GM12878 (cell line): ENCODE measurements at regions not wholly inside any gene's neighbourhood (a gene's known extent, or its start where the extent isn't known, plus 50 kb on each side); places are given as distances from the start of the nearest gene placed in this dataset.

ENCODE experiments used
- ATAC-seq: fragments of 200-7000 bp; cut with Tn5 transposase; 3 replicates; pipeline ENCODE4 v1.9.1; 2020; ENCODE audit warnings: mild to moderate bottlenecking, moderate library complexity
- BruUV-seq: library from RNA; stranded (reverse); fragments of 400-500 nt; replicated peaks from 2 replicates; lab custom pipeline; 2021; lab: Mats Ljungman, UMichigan
- CTCF ChIA-PET: fragments of 300-600 bp; sonication (Branson Sonifier 250); formaldehyde crosslinking; extraction: SDS; loops from one replicate; lab custom pipeline; 2021; ENCODE audit warnings: inconsistent platforms; lab: Yijun Ruan, JAX
- POLR2A ChIA-PET: fragments of 350-600 bp; formaldehyde crosslinking; extraction: SDS; loops from one replicate; lab custom pipeline; 2021; ENCODE audit warnings: inconsistent platforms; lab: Charles Lee
- RAD21 ChIA-PET: fragments of 300-600 bp; sonication (Branson Sonifier 250); formaldehyde crosslinking; loops from one replicate; lab custom pipeline; 2023; ENCODE audit warnings: antibody characterized with exemption; ENCODE audit not compliant: unreplicated experiment; lab: Charles Lee
- SMC1A ChIA-PET: fragments of 300-600 bp; sonication (Branson Sonifier 250); formaldehyde crosslinking; loops from one replicate; lab custom pipeline; 2023; ENCODE audit not compliant: unreplicated experiment, uncharacterized antibody; lab: Charles Lee
- DNase-seq: peaks from one replicate; pipeline ENCODE4 v3.0.0-alpha.2; 2011; ENCODE audit warnings: low read depth, low spot score
- FAIRE-seq: peaks from 3 replicates; lab custom pipeline; 2011; peaks lifted over from hg19 to GRCh38; lab: Jason Lieb, UNC
- H2AFZ ChIP-seq: 2 replicates; pipeline ENCODE4 v1.6.0; 2011; ENCODE audit warnings: low read depth, low read length, control low read depth; ENCODE audit not compliant: control insufficient read depth
- H3K27ac ChIP-seq: 2 replicates; pipeline ENCODE4 v1.5.1; 2011; ENCODE audit warnings: control low read depth; ENCODE audit not compliant: control insufficient read depth, insufficient read depth
- H3K27me3 ChIP-seq, 2 experiments: replicated peaks in 1 of 2; 2 replicates each; pipeline versions ENCODE4 v1.6.0 to v1.6.1; 2011; ENCODE audit warnings: low read length in 1 of 2; ENCODE audit not compliant: control insufficient read depth in 2 of 2, insufficient read depth in 2 of 2
- H3K36me3 ChIP-seq, 2 experiments: 2 replicates each; pipeline ENCODE4 v1.5.1; 2011; ENCODE audit warnings: low read length in 1 of 2; ENCODE audit not compliant: control insufficient read depth in 2 of 2, insufficient read depth in 2 of 2
- H3K4me1 ChIP-seq: 2 replicates; pipeline ENCODE4 v1.6.1; 2011; ENCODE audit warnings: mild to moderate bottlenecking, low read length, moderate library complexity, mixed read lengths; ENCODE audit not compliant: control insufficient read depth, insufficient read depth
- H3K4me2 ChIP-seq: 2 replicates; pipeline ENCODE4 v1.6.0; 2011; ENCODE audit warnings: control low read depth; ENCODE audit not compliant: control insufficient read depth, insufficient read depth
- H3K4me3 ChIP-seq: fragments of 200-600 bp; sonication (generic); 2 replicates; pipeline ENCODE4 v1.5.1; 2016
- H3K79me2 ChIP-seq: 2 replicates; pipeline ENCODE4 v1.6.0; 2011; ENCODE audit warnings: low read length; ENCODE audit not compliant: control insufficient read depth, insufficient read depth
- H3K9ac ChIP-seq: 2 replicates; pipeline ENCODE4 v1.8.0; 2011; ENCODE audit warnings: low read length, control low read depth, mixed read lengths; ENCODE audit not compliant: control insufficient read depth, insufficient read depth
- H3K9me3 ChIP-seq: replicated peaks from 3 replicates; pipeline ENCODE4 v1.5.1; 2011; ENCODE audit warnings: mild to moderate bottlenecking, low read length; ENCODE audit not compliant: control insufficient read depth, insufficient read depth
- H4K20me1 ChIP-seq: 2 replicates; pipeline ENCODE4 v1.6.0; 2011; ENCODE audit not compliant: control insufficient read depth, insufficient read depth
- CBX5 ChIP-seq: sonication (generic); IDR thresholded peaks from 2 replicates; pipeline ENCODE4 v1.6.1; 2016; ENCODE audit warnings: low read depth, moderate library complexity, mild to moderate bottlenecking, inconsistent platforms
- CEBPB ChIP-seq, 2 experiments: fragments of 150-350 bp in 1 of 2; IDR thresholded peaks; 2 replicates each; pipeline ENCODE4 v1.6.1; 2012 to 2014; ENCODE audit warnings: low read depth in 2 of 2, low read length in 2 of 2, borderline replicate concordance in 1 of 2, inconsistent platforms in 1 of 2
- EP300 ChIP-seq, 2 experiments: fragments of 150-350 bp in 1 of 2; IDR thresholded peaks; 2 replicates each; pipeline ENCODE4 v1.6.1; 2011 to 2012; ENCODE audit warnings: low read depth in 2 of 2, low read length in 2 of 2, borderline replicate concordance in 1 of 2, improper control_type of control experiment in 1 of 2, inconsistent platforms in 1 of 2; ENCODE audit not compliant: control insufficient read depth in 1 of 2
- IRF4 ChIP-seq: IDR thresholded peaks from 2 replicates; pipeline ENCODE4 v1.6.1; 2011; ENCODE audit warnings: low read depth, low read length
- MEF2A ChIP-seq: IDR thresholded peaks from 2 replicates; pipeline ENCODE4 v1.6.1; 2011; ENCODE audit warnings: low read depth, mild to moderate bottlenecking, low read length, moderate library complexity; ENCODE audit not compliant: insufficient read depth
- NFYB ChIP-seq: IDR thresholded peaks from 2 replicates; pipeline ENCODE4 v1.6.1; 2011; ENCODE audit warnings: low read depth, mild to moderate bottlenecking, low read length, improper control_type of control experiment, moderate library complexity; ENCODE audit not compliant: insufficient read depth
- PAX8 ChIP-seq: fragments of 450-650 bp; IDR thresholded peaks from 2 replicates; pipeline ENCODE4 v1.6.1; 2017; ENCODE audit warnings: mild to moderate bottlenecking, moderate library complexity
- POU2F2 ChIP-seq: IDR thresholded peaks from 3 replicates; pipeline ENCODE4 v1.6.1; 2011; ENCODE audit warnings: low read depth, mild to moderate bottlenecking, low read length, borderline replicate concordance
- RBBP5 ChIP-seq: fragments of 200-600 bp; sonication (generic); conservative IDR thresholded peaks from 2 replicates; pipeline ENCODE4 v1.6.1; 2016
- SREBF1 ChIP-seq: IDR thresholded peaks from 2 replicates; pipeline ENCODE4 v1.6.1; 2012; ENCODE audit warnings: mild to moderate bottlenecking, low read length
- SUZ12 ChIP-seq: fragments of 200-600 bp; sonication (generic); IDR thresholded peaks from one replicate; pipeline ENCODE4 v1.6.1; 2018; ENCODE audit warnings: antibody characterized with exemption, mild to moderate bottlenecking; ENCODE audit not compliant: unreplicated experiment
- TCF7 ChIP-seq: IDR thresholded peaks from 2 replicates; pipeline ENCODE4 v1.6.1; 2014; ENCODE audit warnings: antibody characterized with exemption, borderline replicate concordance
- YBX1 ChIP-seq: fragments of 450-650 bp; IDR thresholded peaks from 2 replicates; pipeline ENCODE4 v1.6.1; 2016; ENCODE audit warnings: antibody characterized with exemption
- ZBED1 ChIP-seq: IDR thresholded peaks from 2 replicates; pipeline ENCODE4 v1.6.1; 2016; ENCODE audit warnings: borderline replicate concordance
- WGBS: methylation state at CpG from one replicate; pipeline ENCODE4 v1.1.6; 2016; ENCODE audit warnings: low lambda C conversion rate; ENCODE audit not compliant: insufficient replicate concordance, insufficient coverage; ENCODE audit errors: missing lambda C conversion rate; 5-methylcytosine and 5-hydroxymethylcytosine counted together
- in situ Hi-C: fragments of 300-500 bp; cut with MboI; formaldehyde crosslinking; loops from 9 replicates; pipeline ENCODE4 v1.14.3; 2018; ENCODE audit warnings: mixed read lengths
- intact Hi-C: fragments of 100-400 bp; cut with micrococcal nuclease; formaldehyde crosslinking; loops from one replicate; pipeline ENCODE4 v1.14.2; 2022; ENCODE audit not compliant: unreplicated experiment
- TF ChIP-seq, protein P1 (sequence below): fragments of 450-650 bp; formaldehyde crosslinking; IDR thresholded peaks from 2 replicates; pipeline ENCODE4 v1.5.0; 2022; ENCODE audit warnings: mild to moderate bottlenecking, missing genetic modification characterization
- TF ChIP-seq, protein P2 (sequence below): fragments of 450-650 bp; IDR thresholded peaks from 2 replicates; pipeline ENCODE4 v1.6.1; 2018; ENCODE audit warnings: borderline replicate concordance, mild to moderate bottlenecking; ENCODE audit not compliant: partially characterized antibody
- TF ChIP-seq, protein P3 (sequence below): fragments of 450-650 bp; IDR thresholded peaks from 2 replicates; pipeline ENCODE4 v1.6.1; 2017; ENCODE audit warnings: mild to moderate bottlenecking, low read depth, inconsistent platforms; ENCODE audit not compliant: poor library complexity, severe bottlenecking

DNA sequence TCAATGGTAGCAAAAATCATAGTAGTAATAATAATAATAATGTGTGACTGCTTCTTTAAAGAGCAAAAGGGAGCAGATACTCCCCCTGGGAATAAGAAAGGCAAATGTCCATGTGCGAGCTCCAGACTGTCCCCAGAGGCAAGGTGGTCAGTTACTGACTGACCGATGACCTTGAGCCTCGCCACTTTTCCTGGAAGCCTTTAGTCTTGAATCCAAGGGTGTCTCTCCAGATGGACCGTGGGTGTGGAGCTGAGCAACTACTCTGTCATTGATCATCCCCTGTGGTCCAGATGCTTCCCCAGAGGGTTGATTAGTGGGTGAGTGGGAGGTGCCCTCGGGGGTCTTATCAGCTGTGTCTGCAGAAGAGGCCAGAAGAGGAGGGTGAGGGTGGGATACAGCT is 418.5 kb upstream of the TBX3 start (continued):
- TF ChIP-seq CBX5 = no peak
- TF ChIP-seq PAX8 = no peak
- TF ChIP-seq, protein P1, sequence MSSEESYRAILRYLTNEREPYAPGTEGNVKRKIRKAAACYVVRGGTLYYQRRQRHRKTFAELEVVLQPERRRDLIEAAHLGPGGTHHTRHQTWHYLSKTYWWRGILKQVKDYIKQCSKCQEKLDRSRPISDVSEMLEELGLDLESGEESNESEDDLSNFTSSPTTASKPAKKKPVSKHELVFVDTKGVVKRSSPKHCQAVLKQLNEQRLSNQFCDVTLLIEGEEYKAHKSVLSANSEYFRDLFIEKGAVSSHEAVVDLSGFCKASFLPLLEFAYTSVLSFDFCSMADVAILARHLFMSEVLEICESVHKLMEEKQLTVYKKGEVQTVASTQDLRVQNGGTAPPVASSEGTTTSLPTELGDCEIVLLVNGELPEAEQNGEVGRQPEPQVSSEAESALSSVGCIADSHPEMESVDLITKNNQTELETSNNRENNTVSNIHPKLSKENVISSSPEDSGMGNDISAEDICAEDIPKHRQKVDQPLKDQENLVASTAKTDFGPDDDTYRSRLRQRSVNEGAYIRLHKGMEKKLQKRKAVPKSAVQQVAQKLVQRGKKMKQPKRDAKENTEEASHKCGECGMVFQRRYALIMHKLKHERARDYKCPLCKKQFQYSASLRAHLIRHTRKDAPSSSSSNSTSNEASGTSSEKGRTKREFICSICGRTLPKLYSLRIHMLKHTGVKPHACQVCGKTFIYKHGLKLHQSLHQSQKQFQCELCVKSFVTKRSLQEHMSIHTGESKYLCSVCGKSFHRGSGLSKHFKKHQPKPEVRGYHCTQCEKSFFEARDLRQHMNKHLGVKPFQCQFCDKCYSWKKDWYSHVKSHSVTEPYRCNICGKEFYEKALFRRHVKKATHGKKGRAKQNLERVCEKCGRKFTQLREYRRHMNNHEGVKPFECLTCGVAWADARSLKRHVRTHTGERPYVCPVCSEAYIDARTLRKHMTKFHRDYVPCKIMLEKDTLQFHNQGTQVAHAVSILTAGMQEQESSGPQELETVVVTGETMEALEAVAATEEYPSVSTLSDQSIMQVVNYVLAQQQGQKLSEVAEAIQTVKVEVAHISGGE (CRISPR knock-in tag) = no peak
- no peak for TF ChIP-seq NFYB
- no peak for TF ChIP-seq TCF7

DNA sequence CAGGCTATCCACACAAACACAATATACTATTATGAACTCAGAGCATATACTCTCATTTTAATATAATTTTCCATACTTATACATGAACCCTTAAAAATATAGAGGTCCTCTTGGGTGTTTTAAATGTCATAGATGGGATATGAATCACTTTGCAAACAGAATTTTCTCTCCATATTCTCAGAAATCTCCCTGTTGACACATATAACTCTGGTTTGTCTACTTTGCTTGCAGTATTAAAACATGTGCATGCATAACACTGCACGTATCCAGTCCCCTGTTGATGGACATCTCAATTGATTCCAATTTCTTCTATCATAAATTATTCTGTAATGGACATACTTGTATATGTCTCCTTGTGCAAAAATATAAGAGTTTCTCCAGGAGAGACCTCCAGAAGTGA is 417.5 kb upstream of the TBX3 start:
- H4K20me1 ChIP-seq = no peaks in the 10 kb centered on the region
- H3K4me2 ChIP-seq = no peak overlapping the region
- H3K79me2 ChIP-seq = no peaks in the 10 kb centered on the region
- H3K4me1 ChIP-seq = no peaks in the 10 kb centered on the region
- no peak for ATAC-seq
- ChIA-PET POLR2A (no interaction called here), RAD21 (no interaction called here), SMC1A (no interaction called here), CTCF (interaction anchor here (0.7 kb wide), 1 partner anchor 700 kb away, joined by 5 read pairs; no protein-coding TSS in a partner anchor)
- DNase-seq = no peak
- in situ Hi-C loops = no loop called here
- no peaks in the 10 kb centered on the region for H3K36me3 ChIP-seq
- H3K4me3 ChIP-seq = no peak overlapping the region
- intact Hi-C loops = no loop called here
- H3K9me3 ChIP-seq = no peaks in the 10 kb centered on the region
- no peak overlapping the region for H3K9ac ChIP-seq
- H3K27me3 ChIP-seq = no peaks in the 10 kb centered on the region
- no peak overlapping the region for H2AFZ ChIP-seq
- 0% methylated on average over 1 of the region's 1 CpG for WGBS
- TF ChIP-seq EP300 (IDR thresholded peaks at IDR 0.05; ENCODE audit: borderline replicate concordance in 1 of 2, control insufficient read depth in 1 of 2, low read depth in 2 of 2, low read length in 2 of 2) = no peak
- no peak for TF ChIP-seq SREBF1
- TF ChIP-seq, protein P2, sequence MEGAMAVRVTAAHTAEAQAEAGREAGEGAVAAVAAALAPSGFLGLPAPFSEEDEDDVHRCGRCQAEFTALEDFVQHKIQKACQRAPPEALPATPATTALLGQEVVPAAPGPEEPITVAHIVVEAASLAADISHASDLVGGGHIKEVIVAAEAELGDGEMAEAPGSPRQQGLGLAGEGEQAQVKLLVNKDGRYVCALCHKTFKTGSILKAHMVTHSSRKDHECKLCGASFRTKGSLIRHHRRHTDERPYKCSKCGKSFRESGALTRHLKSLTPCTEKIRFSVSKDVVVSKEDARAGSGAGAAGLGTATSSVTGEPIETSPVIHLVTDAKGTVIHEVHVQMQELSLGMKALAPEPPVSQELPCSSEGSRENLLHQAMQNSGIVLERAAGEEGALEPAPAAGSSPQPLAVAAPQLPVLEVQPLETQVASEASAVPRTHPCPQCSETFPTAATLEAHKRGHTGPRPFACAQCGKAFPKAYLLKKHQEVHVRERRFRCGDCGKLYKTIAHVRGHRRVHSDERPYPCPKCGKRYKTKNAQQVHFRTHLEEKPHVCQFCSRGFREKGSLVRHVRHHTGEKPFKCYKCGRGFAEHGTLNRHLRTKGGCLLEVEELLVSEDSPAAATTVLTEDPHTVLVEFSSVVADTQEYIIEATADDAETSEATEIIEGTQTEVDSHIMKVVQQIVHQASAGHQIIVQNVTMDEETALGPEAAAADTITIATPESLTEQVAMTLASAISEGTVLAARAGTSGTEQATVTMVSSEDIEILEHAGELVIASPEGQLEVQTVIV = no peak
- TF ChIP-seq CEBPB (IDR thresholded peaks at IDR 0.05; ENCODE audit: borderline replicate concordance in 1 of 2, low read depth in 2 of 2, low read length in 2 of 2) = no peak
- no peak for TF ChIP-seq YBX1
- TF ChIP-seq IRF4 = no peak
- no peak for TF ChIP-seq POU2F2
- no peak for TF ChIP-seq RBBP5
- no peak for TF ChIP-seq ZBED1
- no peak for TF ChIP-seq MEF2A
- TF ChIP-seq, protein P3, sequence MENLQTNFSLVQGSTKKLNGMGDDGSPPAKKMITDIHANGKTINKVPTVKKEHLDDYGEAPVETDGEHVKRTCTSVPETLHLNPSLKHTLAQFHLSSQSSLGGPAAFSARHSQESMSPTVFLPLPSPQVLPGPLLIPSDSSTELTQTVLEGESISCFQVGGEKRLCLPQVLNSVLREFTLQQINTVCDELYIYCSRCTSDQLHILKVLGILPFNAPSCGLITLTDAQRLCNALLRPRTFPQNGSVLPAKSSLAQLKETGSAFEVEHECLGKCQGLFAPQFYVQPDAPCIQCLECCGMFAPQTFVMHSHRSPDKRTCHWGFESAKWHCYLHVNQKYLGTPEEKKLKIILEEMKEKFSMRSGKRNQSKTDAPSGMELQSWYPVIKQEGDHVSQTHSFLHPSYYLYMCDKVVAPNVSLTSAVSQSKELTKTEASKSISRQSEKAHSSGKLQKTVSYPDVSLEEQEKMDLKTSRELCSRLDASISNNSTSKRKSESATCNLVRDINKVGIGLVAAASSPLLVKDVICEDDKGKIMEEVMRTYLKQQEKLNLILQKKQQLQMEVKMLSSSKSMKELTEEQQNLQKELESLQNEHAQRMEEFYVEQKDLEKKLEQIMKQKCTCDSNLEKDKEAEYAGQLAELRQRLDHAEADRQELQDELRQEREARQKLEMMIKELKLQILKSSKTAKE = no peak
- no peak for TF ChIP-seq SUZ12
- no peak overlapping the region for H3K27ac ChIP-seq
- FAIRE-seq = no peak
- no TSS peak for BruUV-seq
